ENCODE measurements at regions not wholly inside any gene's neighbourhood (a gene's known extent, or its start where the extent isn't known, plus 50 kb on each side); places are given as distances from the start of the nearest gene placed in this dataset.
"Not testable (repeated sequence)": the region's sequence is repeated elsewhere in the genome, so short reads cannot be mapped to it uniquely, and the experiment has no call there.

GRCh38 chr2:54029721-54030395, 59.1 kb upstream of the PSME4 start:
- no peaks in the 10 kb centered on the region for H3K4me1 Mint-ChIP-seq
- Histone ChIP-seq H3K36me3 (replicated peaks in 1 of 2; ENCODE audit: control insufficient read depth in 1 of 2, insufficient read depth in 2 of 2, low read length in 2 of 2) (no peaks in the 10 kb centered on the region), H4K20me1 (ENCODE audit: insufficient read depth, low read length) (no peaks in the 10 kb centered on the region), H3K9ac (ENCODE audit: insufficient read depth, low read length, poor library complexity, severe bottlenecking) (no peak overlapping the region), H3K9me3 (replicated peaks in 1 of 2; ENCODE audit: control insufficient read depth in 1 of 2, insufficient read depth in 1 of 2, low read length in 2 of 2) (peaks cover 0 to 5% of the 10 kb centered on the region in 2 donors), H2AFZ (ENCODE audit: insufficient read depth, low read depth, low read length, poor library complexity, severe bottlenecking) (no peak overlapping the region), H3K79me2 (ENCODE audit: insufficient read depth, low read length) (no peaks in the 10 kb centered on the region), H3K27me3 (ENCODE audit: control insufficient read depth in 2 of 2, insufficient read depth in 2 of 2, low read length in 2 of 2) (no peaks in the 10 kb centered on the region), H3K4me2 (replicated peaks; ENCODE audit: extremely low read depth, low read length, poor library complexity, severe bottlenecking) (no peak overlapping the region), H3K4me1 (ENCODE audit: control insufficient read depth in 1 of 2, insufficient read depth in 2 of 2, low read length in 2 of 2) (no peaks in the 10 kb centered on the region), H3K4me3 (replicated peaks in 1 of 3; ENCODE audit: low read depth in 2 of 3, low read length in 3 of 3) (no peak overlapping the region), H3K27ac (ENCODE audit: low read depth in 1 of 2, low read length in 2 of 2) (no peak overlapping the region)
- intact Hi-C loops (cut with micrococcal nuclease), result no loop called here
- peaks cover 3 to 13% (median 6%) of the 10 kb centered on the region in 7 donors for H3K9me3 Mint-ChIP-seq
- TF ChIP-seq CTCF (IDR thresholded peaks at IDR 0.05), result no peak
- no peak for DNase-seq
- H3K4me3 Mint-ChIP-seq, result no peak overlapping the region
- no CpG with 5 or more reads among the region's 11 CpGs for WGBS (ENCODE audit: insufficient coverage)
- no peaks in the 10 kb centered on the region for H3K36me3 Mint-ChIP-seq
- H3K27ac Mint-ChIP-seq, result peak overlapping the region in 1 of 7 donors; percentile 59
- H3K27me3 Mint-ChIP-seq (ENCODE audit: low read depth in 3 of 3), result peaks cover 0 to 5% (median 0%) of the 10 kb centered on the region in 3 donors

- H3K27ac ChIP-seq (ENCODE audit: low read depth in 1 of 2, low read length in 2 of 2); DNase-seq; H3K4me3 ChIP-seq (replicated peaks in 1 of 3; ENCODE audit: low read depth in 2 of 3, low read length in 3 of 3); intact Hi-C loops (cut with micrococcal nuclease); H3K9ac ChIP-seq (ENCODE audit: insufficient read depth, low read length, poor library complexity, severe bottlenecking); H3K27me3 ChIP-seq (ENCODE audit: control insufficient read depth in 2 of 2, insufficient read depth in 2 of 2, low read length in 2 of 2); H3K4me1 ChIP-seq (ENCODE audit: control insufficient read depth in 1 of 2, insufficient read depth in 2 of 2, low read length in 2 of 2); H2AFZ ChIP-seq (ENCODE audit: insufficient read depth, low read depth, low read length, poor library complexity, severe bottlenecking); H3K4me3 Mint-ChIP-seq; H3K4me2 ChIP-seq (replicated peaks; ENCODE audit: extremely low read depth, low read length, poor library complexity, severe bottlenecking); H4K20me1 ChIP-seq (ENCODE audit: insufficient read depth, low read length); H3K36me3 ChIP-seq (replicated peaks in 1 of 2; ENCODE audit: control insufficient read depth in 1 of 2, insufficient read depth in 2 of 2, low read length in 2 of 2); H3K27ac Mint-ChIP-seq; H3K4me1 Mint-ChIP-seq; H3K79me2 ChIP-seq (ENCODE audit: insufficient read depth, low read length); H3K36me3 Mint-ChIP-seq; H3K27me3 Mint-ChIP-seq (ENCODE audit: low read depth in 3 of 3): not testable (repeated sequence)
- 64% methylated on average over 2 of the region's 6 CpGs for WGBS (ENCODE audit: insufficient coverage)
- H3K9me3 Mint-ChIP-seq, result peaks cover 4 to 30% (median 17%) of the 10 kb centered on the region in 7 donors
- H3K9me3 ChIP-seq (replicated peaks in 1 of 2; ENCODE audit: control insufficient read depth in 1 of 2, insufficient read depth in 1 of 2, low read length in 2 of 2), result peaks cover 13% of the 10 kb centered on the region in 2 donors
Measured at GRCh38 chr2:54025463-54026075, 54.8 kb upstream of the PSME4 start.

Measured in CD14-positive monocyte (primary cell).